ENCODE measurements at regions not wholly inside any gene's neighbourhood (a gene's known extent, or its start where the extent isn't known, plus 50 kb on each side); places are given as distances from the start of the nearest gene placed in this dataset.
A peak's percentile ranks its signal among the peaks of the same experiment; 100 is the strongest.

- TF ChIP-seq CTCF (IDR thresholded peaks at IDR 0.05) = no peak
- peak in 1 of 4 donors; percentile 65 for DNase-seq
- H3K9me3 ChIP-seq = no peaks in the 10 kb centered on the region
- H3K4me1 ChIP-seq = peaks cover 4 to 8% of the 10 kb centered on the region in 2 donors
- intact Hi-C loops (cut with DNase I) = no loop called here
- H3K27me3 ChIP-seq = no peaks in the 10 kb centered on the region
- H3K4me3 ChIP-seq = no peak overlapping the region
- H3K36me3 ChIP-seq = no peaks in the 10 kb centered on the region
- H3K27ac ChIP-seq = peak overlapping the region in 1 of 2 donors; percentile 33
- peak; percentile 71 for ATAC-seq
Observed at GRCh38 chr9:91131433-91131839, 230.3 kb downstream of the AUH start.

GRCh38 chr9:91132576-91133073 is 229.1 kb downstream of the AUH start:
- Histone ChIP-seq H3K36me3 (no peaks in the 10 kb centered on the region), H3K9me3 (no peaks in the 10 kb centered on the region), H3K4me1 (peaks cover 4 to 8% of the 10 kb centered on the region in 2 donors), H3K4me3 (no peak overlapping the region), H3K27me3 (no peaks in the 10 kb centered on the region), H3K27ac (no peak overlapping the region)
- no peak for ATAC-seq
- intact Hi-C loops (cut with DNase I) = no loop called here
- TF ChIP-seq CTCF (IDR thresholded peaks at IDR 0.05) = no peak
- no peak for DNase-seq

GRCh38 chr9:91134608-91135007 is 227.1 kb downstream of the AUH start:
- ATAC-seq (peak; percentile 84), DNase-seq (no peak)
- peak overlapping the region in 1 of 2 donors; percentile 19 for H3K27ac ChIP-seq
- no peak for TF ChIP-seq CTCF (IDR thresholded peaks at IDR 0.05)
- H3K27me3 ChIP-seq = no peaks in the 10 kb centered on the region
- H3K4me1 ChIP-seq = peaks cover 4 to 8% of the 10 kb centered on the region in 2 donors
- intact Hi-C loops (cut with DNase I) = no loop called here
- no peaks in the 10 kb centered on the region for H3K36me3 ChIP-seq
- H3K4me3 ChIP-seq = no peak overlapping the region
- H3K9me3 ChIP-seq = no peaks in the 10 kb centered on the region

GRCh38 chr9:91137391-91137790 is 224.3 kb downstream of the AUH start:
- H3K4me1 ChIP-seq = no peaks in the 10 kb centered on the region
- intact Hi-C loops (cut with DNase I) = no loop called here
- no peak for ATAC-seq
- no peaks in the 10 kb centered on the region for H3K36me3 ChIP-seq
- H3K4me3 ChIP-seq = no peak overlapping the region
- no peaks in the 10 kb centered on the region for H3K27me3 ChIP-seq
- DNase-seq = no peak
- no peak overlapping the region for H3K27ac ChIP-seq
- TF ChIP-seq CTCF (IDR thresholded peaks at IDR 0.05) = no peak
- no peaks in the 10 kb centered on the region for H3K9me3 ChIP-seq

- H3K4me1 ChIP-seq = no peaks in the 10 kb centered on the region
- no peak for TF ChIP-seq CTCF (IDR thresholded peaks at IDR 0.05)
- DNase-seq (no peak), ATAC-seq (no peak)
- intact Hi-C loops (cut with DNase I) = no loop called here
- no peaks in the 10 kb centered on the region for H3K9me3 ChIP-seq
- no peaks in the 10 kb centered on the region for H3K36me3 ChIP-seq
- no peak overlapping the region for H3K4me3 ChIP-seq
- H3K27ac ChIP-seq = no peak overlapping the region
- no peaks in the 10 kb centered on the region for H3K27me3 ChIP-seq
Observed at GRCh38 chr9:91138760-91139159, 223.0 kb downstream of the AUH start.
